Left renal cortex interstitium (tissue), 4 donors: ENCODE measurements at regions not wholly inside any gene's neighbourhood (a gene's known extent, or its start where the extent isn't known, plus 50 kb on each side); places are given as distances from the start of the nearest gene placed in this dataset.

Experiments used
- DNase-seq, 4 donors: peaks; one replicate each; pipeline ENCODE4 v3.0.0-alpha.2; 2013; ENCODE audit warnings: low read depth in 4 of 4, low spot score in 2 of 4, missing footprints in 1 of 4

- DNase-seq = no peak
Observed at GRCh38 chr5:74179701-74180100, 460.8 kb downstream of the ENC1 start.

- DNase-seq = no peak
Observed at GRCh38 chr5:74179179-74179578, 461.3 kb downstream of the ENC1 start.

- DNase-seq = no peak
Observed at GRCh38 chr5:74177961-74178360, 462.6 kb downstream of the ENC1 start.

DNA sequence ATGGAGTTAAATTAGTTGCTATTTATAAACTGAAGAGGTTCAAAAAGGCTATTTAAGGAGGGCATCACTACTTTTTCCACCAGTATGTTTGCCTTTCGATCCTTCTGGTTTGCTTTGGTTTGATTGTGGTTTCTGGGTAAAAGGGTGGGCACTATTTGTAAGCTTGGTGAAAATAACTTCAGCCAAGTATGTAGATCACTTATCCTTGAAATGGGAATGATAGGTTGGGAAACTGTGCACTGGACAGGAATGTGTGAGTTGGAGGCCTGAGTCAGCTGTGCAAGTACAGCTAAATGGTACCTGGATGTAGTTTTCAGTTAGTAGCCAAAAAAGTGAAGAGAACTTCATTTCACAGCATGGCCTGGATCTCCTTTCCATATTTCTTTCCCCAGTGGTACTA is 466.2 kb downstream of the ENC1 start:
- no peak for DNase-seq

DNA sequence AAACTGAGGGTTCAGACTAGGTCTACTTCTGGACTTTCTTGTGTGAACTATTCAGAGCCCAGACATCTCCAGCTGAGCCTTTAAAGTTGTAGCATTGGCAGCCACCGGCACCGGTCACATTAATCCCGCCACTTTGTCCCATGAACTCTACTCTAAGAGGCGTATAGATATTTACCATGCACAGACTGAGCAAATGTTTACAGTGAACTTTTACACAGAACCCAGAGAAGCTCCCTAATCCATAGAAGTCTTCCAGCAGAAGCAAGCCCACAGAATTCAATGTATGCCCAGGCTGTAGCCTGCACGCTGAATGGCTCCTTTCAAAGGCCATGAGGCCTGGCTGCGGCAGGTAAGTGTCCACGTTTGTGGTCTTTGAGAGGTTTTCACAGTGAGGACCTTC is 466.9 kb downstream of the ENC1 start:
- no peak for DNase-seq

DNA sequence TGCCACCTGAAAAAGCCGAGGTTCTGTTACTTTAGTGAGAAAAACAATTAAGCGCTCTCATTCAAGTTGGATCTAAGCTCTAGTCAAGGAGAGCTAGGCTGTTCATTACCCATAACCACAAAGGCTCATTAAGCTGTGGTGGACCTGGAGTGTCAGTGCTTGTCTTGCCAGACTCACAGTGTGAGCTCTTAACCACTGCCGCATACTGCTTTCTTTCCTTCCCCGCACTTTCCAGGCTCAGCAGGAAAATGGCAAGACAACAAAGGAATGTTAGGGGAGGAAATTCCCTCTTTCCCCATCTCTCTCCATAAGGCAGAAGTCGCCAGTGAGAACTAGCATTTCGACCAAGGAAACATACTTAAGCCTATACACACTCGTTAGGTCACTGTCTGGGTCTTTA is 467.3 kb downstream of the ENC1 start:
- DNase-seq = no peak

DNA sequence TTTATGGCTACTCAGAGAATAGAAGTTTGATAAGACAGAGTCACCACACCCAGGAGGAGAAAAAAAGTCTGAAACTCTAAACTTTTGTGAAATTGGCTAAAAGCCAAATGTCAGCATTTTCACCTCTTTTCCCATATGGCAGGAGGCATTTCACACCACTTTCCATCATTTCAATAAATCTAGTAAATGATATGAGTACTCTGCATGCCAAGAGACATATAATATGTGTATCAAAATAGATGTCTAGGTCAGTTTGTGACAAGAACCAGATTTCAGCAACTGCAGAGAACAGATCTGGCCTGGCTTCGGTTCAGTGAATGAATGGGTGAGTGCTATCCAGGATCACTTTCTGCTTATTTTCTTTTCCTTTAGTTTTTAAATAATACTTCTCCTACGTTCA is 470.8 kb downstream of the ENC1 start:
- DNase-seq = peak in 1 of 4 donors; percentile 11

GRCh38 chr5:74167930-74168315 is 472.6 kb downstream of the ENC1 start:
- DNase-seq = no peak

DNA sequence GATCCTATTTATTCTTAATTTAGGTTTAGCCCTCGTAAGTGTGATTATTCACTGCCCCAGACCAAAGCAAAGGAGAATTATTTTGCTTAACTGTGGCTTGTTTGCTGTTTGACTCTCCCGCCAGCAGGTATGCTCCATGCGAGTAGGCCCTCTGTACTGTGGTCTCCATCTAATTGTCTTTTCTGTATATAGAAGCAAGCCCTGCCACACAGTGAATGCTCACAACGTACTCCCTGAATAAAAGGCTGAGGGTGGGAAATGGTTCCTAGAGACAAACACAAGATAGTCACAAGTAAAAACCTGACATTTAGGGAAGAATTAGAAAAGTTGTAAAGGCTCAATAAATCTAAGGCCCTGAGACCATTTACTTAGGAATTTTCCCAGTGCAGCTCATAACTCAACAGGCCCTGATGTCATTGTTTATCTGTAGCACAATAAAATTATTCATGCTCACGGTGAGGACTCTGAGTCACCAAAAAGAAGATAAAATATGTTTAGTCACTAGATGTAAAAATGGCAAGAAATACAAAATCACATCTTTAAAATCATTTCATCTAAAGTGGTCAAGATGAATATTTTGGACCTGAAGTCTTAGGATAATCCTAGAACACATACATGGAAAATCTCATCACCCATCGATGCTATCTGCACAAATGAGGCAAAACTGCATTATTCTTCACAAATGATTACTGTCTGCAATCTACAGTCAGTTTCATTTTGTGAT is 473.2 kb downstream of the ENC1 start:
- DNase-seq = no peak

DNA sequence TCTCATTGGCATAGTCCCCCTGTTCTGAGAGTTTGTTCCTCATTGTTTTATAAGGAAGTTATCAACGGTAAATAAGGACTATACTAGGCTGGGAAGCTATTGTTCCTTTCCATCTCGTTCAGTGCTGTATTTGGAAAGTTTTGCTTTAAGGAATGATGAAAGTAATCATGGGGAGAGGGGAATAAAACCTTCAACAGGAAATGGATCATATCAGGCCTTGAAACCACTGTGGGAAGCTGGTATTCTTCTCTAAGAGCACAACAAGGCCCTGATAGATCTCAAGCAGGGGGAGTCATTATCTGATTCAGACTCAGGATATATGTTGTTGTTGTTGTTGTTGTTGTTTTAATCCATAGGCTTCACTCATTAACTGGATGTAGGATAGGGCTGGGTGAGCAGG is 474.5 kb downstream of the ENC1 start:
- no peak for DNase-seq

DNA sequence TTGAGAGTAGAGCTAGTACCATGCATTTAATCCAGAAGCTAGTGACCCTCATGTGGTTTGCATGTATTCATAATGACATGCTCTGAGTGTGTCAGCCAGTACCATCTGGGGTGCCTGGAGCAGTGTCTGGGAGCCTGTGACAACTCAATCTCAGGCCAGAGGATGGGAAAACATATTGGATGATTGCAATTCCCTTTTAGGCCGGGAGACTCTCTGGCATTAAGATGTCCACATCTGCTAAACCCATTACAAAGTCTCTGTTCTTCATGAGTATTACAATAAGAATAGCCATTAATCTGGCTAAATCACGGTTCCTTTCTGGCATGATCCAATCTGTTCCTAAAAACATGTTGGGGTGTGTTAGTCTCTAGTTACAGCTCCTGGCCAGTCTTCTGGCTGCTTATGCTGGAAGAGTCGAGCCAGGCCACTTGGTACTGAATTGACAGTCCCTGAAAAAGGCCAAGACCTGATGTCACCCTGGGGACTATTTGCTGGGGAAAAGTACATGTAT is 475.7 kb downstream of the ENC1 start:
- DNase-seq = no peak

GRCh38 chr5:74162524-74162923 is 478.0 kb downstream of the ENC1 start:
- DNase-seq = no peak

GRCh38 chr5:74161170-74161569 is 479.4 kb downstream of the ENC1 start:
- DNase-seq = no peak

DNA sequence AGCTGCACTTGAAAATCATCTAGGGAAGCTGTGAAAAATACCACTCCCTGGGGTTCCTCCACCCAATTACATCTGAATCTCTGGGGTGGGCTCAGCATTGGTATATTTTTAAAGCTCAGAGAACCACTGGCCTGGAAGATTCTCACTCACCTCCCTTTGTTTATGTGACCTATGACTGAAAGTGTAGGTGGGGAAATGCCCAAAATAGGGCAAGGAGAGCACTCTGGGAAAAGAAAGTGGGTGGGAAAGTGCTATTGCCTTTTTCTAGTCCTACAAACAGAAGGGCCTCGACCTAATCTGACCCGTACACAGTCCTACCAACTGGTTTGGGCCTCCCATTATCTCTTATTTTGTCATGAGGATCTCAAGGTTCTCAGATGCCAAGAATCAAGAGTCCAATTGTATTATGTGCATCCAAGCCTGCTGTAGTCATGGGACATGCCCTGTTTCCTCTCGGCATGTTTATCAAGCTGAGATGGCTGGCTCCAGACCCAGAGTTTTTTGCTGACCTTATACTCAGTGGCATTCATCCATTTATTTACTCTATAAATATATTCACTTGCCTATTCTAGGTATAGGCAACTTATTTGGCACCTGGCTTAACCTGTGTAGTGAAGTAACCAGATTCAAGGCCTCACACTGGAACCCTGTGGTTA is 483.7 kb downstream of the ENC1 start:
- no peak for DNase-seq

DNA sequence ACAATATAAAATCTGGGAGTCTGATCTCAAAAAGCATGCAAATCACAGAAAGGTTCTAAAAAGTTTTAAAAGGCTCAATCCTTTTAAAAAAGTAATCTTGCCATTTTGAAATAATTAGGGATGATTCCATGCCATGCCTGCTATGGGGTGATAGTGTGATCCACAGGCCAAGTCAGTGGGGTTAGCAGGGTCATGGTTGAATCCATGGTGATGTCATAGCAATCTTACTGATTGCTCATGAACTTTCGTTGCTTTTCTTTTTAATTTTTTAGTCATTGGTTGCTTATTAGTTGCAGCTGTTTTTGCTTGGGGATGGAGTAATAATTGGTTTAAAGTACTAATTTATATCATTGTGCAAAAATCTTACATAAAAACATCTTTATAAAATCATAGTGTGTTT is 485.0 kb downstream of the ENC1 start:
- no peak for DNase-seq

- DNase-seq = no peak
Observed at GRCh38 chr5:74154526-74154925, 486.0 kb downstream of the ENC1 start.

DNA sequence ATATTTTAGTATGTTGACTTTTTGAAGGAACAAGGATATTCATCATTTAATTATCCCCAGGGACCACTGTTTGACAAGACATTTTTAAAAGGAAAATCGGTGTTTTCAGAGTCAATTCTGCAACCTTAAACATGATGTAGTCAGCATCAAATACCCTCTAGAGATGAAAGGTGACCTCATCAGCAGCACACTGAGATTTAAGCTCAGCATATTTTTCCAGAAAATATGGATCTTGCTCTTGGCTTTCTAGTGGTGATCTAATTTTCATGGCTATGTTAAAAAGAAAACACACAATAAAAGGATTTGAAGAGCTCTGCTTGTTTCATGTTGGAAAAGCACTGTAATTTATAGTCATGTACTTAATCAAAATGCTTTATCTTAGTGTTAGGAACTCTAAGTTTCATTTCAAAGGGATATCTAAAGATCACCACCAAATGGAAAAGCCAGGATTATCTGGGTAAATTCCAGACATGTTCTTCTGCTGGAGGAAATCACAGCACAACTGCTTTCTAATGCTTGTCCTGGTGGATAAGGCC is 487.2 kb downstream of the ENC1 start:
- DNase-seq = no peak

DNA sequence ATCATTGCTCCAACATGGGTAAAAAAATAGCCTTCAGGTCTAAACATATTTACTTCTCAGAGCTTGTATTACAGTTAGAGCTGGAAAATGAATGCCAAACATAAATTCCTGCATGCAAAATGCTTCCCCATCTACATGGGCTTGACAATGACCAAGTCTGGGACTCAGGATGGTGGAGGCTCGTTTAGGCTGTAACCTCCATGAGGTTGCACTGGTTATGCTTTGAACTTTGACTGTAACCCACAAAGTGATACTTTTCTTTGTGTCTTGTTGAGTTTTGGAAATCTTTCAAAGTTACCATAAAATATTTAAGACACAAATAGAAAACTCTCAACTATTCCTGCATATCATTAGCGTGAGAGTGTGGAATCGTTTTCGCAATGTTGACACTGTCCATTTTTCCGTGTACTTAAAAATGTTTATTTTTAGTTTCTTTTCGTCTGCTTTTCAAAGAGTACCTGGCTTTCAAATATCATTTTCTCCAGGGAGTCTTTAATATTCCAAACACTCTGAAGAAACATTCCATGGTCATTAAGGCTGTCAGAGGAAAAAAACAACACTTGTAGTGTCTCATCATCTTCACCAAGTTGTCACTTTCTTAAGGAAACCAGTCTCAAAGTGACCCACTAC is 487.8 kb downstream of the ENC1 start:
- no peak for DNase-seq

DNA sequence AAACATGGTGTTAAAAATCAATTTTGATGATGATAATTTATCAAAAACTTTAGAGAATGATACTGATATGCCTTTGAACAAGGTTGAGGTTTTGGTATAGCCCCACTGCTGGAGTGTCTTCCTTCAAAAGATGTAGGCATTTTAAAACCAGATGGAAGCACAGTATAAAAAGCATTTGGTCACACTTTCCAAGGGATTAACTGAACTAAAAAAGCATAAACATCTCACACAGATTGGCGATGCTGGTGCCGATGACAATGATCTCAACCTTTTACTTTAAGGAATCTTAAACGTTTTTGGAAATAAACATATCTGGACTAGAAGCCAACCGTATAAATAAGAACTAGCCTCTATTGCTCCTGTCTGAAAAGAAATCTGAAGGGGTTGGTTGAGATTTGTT is 488.4 kb downstream of the ENC1 start:
- no peak for DNase-seq

DNA sequence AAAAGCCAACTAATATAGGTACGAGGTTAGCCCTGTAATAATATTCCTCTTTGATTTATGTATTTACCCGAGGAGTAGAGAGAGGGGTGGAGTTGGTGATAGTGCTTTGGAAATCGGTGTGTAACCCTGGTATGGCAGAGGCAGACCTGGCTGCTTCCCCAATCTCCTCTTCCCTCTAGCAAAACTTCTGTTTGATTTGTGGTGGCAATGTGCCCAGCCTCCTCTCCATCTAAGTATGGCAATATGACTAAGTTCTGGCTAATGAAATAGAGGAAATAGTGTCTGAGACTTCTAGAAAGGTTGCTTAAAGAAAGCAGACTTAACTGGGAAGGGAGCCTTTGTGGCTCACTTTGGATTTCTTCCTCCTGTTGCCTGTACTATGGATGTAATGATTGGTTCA is 491.1 kb downstream of the ENC1 start:
- no peak for DNase-seq

GRCh38 chr5:74148321-74148720 is 492.2 kb downstream of the ENC1 start:
- DNase-seq = no peak

GRCh38 chr5:74146796-74147195 is 493.7 kb downstream of the ENC1 start:
- DNase-seq = no peak
